NCI-H187 (cell line): ENCODE measurements at regions not wholly inside any gene's neighbourhood (a gene's known extent, or its start where the extent isn't known, plus 50 kb on each side); places are given as distances from the start of the nearest gene placed in this dataset.
"Not testable (repeated sequence)": the region's sequence is repeated elsewhere in the genome, so short reads cannot be mapped to it uniquely, and the experiment has no call there.

Source experiments
- DNase-seq, 2 experiments: peaks; one replicate each; lab custom pipeline; 2025; lab: John Stamatoyannopoulos, UW

GRCh38 chr6:6946206-6947155 lies 161.3 kb upstream of the RREB1 start:
- no peak for DNase-seq

DNA sequence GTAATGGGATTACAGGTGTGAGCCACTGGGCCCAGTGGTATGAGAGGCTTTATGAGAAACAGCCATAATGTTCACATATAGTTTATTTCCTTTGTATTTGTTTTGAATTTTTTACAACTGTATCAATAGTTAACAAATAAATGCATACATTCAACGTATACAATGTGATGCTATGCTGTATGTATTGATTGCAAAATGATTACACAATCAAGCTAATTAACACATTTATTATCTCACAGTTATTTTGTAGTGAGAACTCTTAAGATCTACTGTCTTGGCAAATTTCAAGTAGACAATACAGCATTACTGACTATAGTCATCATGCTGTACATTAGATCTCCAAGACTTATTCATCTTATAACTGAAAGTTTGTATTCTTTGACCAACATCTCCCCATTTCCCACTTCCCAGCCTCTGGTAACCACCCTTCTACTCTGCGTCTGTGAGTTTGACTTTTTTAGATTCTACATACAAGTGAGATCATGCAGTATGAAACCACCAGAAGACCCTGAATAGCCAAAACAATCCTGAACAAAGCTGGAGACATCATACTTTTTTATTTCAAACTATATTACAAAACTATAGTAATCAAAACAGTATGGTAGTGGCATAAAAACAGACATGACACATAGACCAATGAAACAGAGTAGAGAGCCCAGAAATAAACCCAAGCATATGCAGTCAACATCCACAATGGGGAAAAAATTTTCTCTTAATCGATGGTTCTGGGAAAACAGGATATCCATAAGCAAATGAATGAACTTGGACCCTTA lies 157.2 kb upstream of the RREB1 start:
- DNase-seq: no peak

GRCh38 chr6:6951355-6951754 lies 156.4 kb upstream of the RREB1 start:
- DNase-seq: no peak

DNA sequence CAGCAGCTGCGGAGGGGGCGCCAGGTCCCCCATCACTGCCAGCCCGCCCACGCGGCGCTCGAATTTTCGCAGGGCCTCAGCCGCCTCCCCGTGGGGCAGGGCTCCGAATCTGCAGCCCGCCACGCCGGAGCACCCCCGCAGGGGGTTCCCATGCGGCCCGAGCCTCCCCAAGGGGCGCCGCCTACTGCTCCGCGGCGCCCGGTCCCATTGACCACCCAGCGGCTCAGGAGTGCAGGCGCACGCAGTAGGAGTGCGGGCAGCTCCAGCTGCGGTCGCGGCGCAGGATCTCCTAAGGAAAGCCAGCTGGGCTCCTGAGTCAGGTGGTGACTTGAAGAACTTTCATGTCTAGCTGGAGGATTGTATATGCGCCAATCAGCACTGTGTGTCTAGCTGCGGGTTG lies 155.3 kb upstream of the RREB1 start:
- no peak for DNase-seq

DNA sequence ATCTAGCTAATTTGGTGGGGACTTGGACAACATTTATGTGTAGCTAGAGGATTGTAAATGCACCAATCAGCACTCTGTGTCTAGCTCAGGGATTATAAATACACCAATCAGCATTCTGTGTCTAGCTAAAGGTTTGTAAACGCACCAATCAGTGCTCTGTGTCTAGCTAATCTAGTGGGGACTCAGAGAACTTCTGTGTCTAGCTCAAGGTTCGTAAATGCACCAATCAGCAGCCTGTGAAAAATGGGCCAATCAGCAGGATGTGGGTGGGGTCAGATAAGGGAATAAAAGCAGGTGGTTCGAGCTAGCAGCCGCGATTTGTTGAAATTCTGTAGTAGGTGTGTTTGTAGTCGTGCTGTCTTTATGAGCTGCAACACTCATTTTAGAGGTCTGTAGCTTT lies 154.8 kb upstream of the RREB1 start:
- not testable (repeated sequence) for DNase-seq

DNA sequence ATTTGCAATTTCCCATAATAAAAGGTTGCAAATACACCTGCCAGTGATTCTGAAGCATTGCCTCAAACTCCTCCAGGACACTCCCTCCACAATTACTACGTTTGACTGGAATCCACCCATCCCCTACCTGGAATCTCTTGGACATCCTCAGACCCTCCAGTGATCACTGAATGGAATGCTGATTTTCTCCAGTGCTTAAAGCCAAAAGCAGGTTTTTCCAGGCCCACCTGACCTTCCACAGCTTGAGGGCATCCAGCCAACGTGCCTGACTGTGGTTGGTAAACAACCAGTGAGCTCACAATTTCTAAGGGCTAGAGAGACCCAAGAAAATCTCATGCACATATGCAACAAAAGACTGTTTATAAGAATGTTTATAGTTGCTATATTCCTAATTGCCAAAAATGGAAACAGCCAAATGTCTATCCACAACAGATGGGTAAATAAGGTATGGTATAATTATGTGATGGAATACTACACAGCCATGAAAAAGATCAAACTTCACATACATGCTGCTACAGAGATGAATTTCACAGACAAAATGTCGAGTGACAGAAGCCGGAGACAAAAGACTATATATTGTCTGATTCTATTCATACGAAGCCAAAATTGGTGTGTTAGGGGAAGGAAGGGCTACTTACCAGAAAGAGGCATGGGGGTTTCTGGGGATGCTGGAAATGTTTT lies 147.1 kb upstream of the RREB1 start:
- DNase-seq: no peak

- DNase-seq: no peak
Observed at GRCh38 chr6:6962086-6962485, 145.7 kb upstream of the RREB1 start.

GRCh38 chr6:6962699-6963098 lies 145.1 kb upstream of the RREB1 start:
- no peak for DNase-seq

DNA sequence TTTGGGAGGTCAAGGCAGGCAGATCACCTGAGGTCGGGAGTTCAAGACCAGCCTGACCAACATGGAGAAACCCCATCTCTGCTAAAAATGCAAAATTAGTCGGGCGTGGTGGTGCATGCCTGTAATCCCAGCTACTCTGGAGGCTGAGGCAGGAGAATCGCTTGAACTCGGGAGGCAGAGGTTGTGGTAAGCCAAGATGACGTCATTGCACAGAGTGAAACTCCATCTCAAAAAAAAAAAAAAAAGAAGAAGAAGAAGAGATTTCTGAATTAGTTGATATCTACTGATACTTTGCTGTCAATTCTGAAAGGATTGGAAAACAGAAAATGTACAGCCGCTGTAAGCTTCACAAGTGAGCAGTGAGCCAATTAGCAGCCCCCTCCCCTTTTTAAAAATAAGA lies 144.4 kb upstream of the RREB1 start:
- DNase-seq: not testable (repeated sequence)

DNA sequence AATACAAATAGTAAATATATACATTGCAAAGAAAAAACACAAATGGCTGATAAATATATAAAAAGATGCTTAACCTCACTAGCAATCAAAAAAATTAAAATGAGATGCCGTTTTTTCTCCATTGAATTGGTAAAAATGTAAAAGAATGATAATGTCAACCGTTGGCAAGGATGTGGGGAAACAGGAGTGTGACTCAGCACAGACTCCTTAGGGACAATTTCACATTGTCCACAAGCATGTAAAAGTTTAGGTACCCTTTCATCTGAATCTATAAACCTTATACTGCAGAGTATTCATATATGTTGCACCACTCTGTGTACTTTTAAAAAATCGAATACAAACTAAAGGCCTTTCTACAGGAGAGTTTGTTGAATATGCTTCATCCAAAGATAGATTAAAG lies 143.1 kb upstream of the RREB1 start:
- no peak for DNase-seq

DNA sequence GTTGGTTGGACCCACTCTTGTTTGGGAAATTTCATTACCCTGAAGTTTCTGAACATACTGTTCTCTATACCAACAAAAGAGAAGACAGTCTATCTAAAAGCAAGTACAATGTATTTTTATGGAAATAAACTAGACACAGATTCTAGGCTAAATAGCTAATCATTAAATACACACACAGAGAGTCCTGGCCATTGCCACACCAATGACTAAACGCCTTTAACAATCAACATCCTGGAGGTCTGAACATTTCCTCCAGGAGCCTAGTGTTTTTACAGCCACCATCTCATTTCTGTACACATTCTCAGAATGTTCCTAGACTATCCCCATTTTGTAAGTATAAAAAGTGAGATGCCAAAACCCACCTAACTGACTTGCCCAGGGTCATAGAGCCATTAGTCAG lies 141.6 kb upstream of the RREB1 start:
- no peak for DNase-seq

GRCh38 chr6:6966569-6966968 lies 141.2 kb upstream of the RREB1 start:
- DNase-seq: no peak

GRCh38 chr6:6968357-6968730 lies 139.4 kb upstream of the RREB1 start:
- no peak for DNase-seq

DNA sequence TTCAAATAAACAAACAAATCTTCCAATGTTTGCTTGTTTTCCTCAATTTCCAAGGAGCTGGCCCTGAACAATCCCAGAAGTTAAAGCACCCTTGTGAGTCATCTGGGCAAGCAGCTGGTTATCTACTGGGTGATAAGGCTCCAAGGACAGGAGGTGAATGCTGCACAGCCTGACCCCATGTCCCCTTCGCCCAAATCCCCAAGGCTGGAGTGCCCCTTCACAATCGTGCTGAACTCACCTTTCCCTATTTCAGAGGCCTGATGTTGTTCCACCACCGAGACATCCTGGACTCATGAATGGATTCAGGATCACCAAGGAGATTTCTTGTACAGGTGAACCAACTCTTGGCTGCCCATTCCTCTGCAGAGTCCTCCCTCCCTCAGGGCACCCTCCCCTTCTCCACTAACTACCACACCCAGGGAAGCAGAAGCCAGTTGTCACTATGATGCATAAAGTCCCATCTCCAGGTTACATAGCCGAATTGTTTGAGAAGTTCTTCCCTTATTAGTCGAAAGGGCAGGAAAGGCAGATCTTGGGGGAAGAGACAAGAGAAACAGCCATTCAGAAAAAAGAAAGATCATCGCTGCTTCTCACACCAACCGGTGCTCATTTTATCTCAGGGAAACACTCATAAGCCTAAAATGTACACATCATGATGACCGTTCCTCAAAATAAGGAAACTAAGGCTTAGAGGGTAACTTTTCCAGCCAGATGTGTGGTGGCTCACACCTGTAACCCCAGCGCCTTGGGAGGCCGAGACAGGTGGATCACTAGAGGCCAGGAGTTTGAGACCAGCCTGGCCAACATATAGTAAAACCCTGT lies 138.8 kb upstream of the RREB1 start:
- no peak for DNase-seq

DNA sequence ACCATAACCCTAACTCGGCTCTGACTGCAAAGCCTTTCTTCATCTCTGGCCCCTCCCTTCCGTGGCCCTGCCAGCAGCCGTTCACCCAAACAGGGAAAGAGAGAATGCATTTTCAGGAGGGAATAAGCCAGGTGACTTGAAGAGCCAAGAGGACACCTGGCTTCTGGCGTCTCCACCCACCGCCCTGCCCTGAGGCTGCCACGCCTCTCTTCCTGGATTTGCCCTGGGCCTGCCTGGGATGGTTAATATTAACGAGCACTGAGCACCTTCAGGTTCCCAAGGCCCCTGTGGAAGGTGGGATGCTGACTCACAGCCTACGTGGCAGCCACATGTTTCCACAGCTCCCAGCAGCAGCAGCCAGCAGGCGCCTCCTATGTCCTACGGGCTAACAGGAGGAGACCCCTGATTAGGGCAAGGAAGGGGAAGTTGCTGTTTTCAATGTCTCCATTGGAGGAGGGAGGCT lies 138.0 kb upstream of the RREB1 start:
- DNase-seq: peak; percentile 8 to 42

DNA sequence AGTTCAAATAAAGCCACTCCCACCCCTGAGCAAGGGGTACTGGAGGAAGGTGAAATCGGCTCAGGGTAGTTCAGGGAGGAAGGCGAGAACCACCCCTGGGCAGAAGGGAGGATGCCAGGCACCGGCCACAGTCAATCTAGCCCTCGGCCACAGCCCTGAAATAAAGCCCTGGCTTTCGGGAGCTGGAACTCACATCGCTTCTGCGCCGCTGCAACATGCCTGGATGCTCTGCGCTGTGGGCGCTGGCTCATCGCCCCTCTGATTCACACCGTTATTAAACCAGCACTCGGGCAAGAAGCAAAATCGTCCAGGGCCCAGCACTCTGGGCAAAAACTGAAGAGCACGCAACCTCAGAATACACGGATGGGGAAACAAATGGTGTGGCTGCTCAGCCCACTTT lies 136.9 kb upstream of the RREB1 start:
- DNase-seq: no peak

GRCh38 chr6:6971369-6971768 lies 136.4 kb upstream of the RREB1 start:
- DNase-seq: no peak

DNA sequence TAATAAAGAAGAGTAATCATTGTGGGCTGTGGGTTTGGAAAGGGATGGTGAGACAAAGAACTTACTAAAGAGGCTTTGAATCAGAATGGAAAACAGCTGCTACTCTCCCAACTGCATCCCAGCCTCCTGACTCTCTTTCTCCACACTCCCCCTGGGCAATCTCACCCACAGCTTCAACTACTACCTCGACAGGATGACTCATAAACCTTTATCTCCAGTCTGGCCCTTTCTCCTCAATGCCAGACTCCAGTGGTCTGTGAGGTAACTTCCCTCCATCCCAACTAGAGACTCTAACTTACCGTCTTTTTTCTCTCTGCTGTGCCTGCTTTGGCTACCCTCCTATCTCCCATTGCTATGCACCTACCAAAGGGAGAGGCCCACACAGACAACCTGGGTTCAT lies 135.3 kb upstream of the RREB1 start:
- DNase-seq: no peak

- DNase-seq: no peak
Observed at GRCh38 chr6:6973721-6974120, 134.0 kb upstream of the RREB1 start.

DNA sequence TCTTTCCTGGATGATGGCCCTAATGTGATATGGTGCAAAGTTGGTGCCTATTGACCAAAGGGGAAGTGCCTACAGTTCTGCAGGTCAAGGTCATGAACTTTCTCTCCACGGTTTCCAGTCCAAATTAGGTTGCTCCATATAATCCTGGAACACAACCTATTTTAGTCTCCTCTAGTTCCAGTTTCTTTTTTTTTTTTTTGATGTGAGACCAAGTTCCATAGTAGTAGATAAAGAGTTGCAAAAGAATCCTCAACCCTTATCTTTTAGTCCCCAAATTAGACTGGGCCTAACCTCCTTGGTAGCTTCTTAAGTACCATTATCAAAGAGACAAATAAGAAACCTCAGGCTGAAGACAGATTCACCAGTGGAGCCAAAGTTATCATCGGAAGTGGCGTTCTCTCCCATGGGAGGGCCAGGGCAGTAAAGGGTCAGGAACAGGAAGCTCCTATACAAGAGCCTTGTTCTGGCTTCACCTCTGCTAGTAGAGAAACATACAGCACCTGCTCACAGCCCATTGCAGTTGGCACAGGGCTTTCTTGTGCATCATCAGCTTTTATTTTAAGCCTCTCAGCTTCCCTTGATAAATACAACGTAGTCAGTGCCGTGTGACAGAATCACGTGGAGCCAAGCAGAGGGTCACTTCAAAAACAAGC lies 132.2 kb upstream of the RREB1 start:
- no peak for DNase-seq

GRCh38 chr6:6976193-6976592 lies 131.6 kb upstream of the RREB1 start:
- DNase-seq: no peak
